Spleen (tissue), 11 donors: ENCODE measurements at regions not wholly inside any gene's neighbourhood (a gene's known extent, or its start where the extent isn't known, plus 50 kb on each side); places are given as distances from the start of the nearest gene placed in this dataset.

Experiments used
- DNase-seq: peaks from one replicate; pipeline ENCODE4 v3.0.0-alpha.2; 2020
- H3K27ac ChIP-seq, 8 donors: fragments of 200-600 bp; sonication (generic) in 7 of 8; 1 replicate in 4 of 8; 2 replicates in 4 of 8; pipeline versions ENCODE4 v1.5.0 to v1.8.0; 2016 to 2021; ENCODE audit warnings: inconsistent platforms in 4 of 8, mild to moderate bottlenecking in 4 of 8, moderate library complexity in 1 of 8
- H3K27me3 ChIP-seq, 7 donors: fragments of 200-600 bp; sonication (generic) in 6 of 7; replicated peaks in 1 of 7; 1 replicate in 4 of 7; 2 replicates in 3 of 7; pipeline versions ENCODE4 v1.5.0 to v1.8.0; 2016 to 2021; ENCODE audit warnings: inconsistent platforms in 3 of 7, mild to moderate bottlenecking in 1 of 7
- H3K36me3 ChIP-seq, 6 donors: fragments of 200-600 bp; sonication (generic) in 5 of 6; 1 replicate in 4 of 6; 2 replicates in 2 of 6; pipeline versions ENCODE4 v1.5.0 to v1.8.0; 2016 to 2021; ENCODE audit warnings: inconsistent platforms in 2 of 6
- H3K4me1 ChIP-seq, 6 donors: fragments of 200-600 bp; sonication (generic) in 5 of 6; 1 replicate in 3 of 6; 2 replicates in 3 of 6; pipeline versions ENCODE4 v1.5.0 to v1.8.0; 2016 to 2021; ENCODE audit warnings: inconsistent platforms in 3 of 6
- H3K4me3 ChIP-seq, 8 donors: fragments of 200-600 bp; sonication (generic) in 7 of 8; 1 replicate in 4 of 8; 2 replicates in 4 of 8; pipeline versions ENCODE4 v1.5.0 to v1.8.0; 2016 to 2021; ENCODE audit warnings: inconsistent platforms in 4 of 8, mild to moderate bottlenecking in 4 of 8, moderate library complexity in 2 of 8
- H3K9me3 ChIP-seq, 8 donors: fragments of 200-600 bp; sonication (generic) in 7 of 8; 1 replicate in 4 of 8; 2 replicates in 4 of 8; pipeline versions ENCODE4 v1.5.0 to v1.8.0; 2016 to 2021; ENCODE audit warnings: inconsistent platforms in 4 of 8
- CTCF ChIP-seq, 11 experiments: fragments of 200-600 bp in 7 of 11; fragments of 450-650 bp in 4 of 11; sonication (generic) in 4 of 11; IDR thresholded peaks in 8 of 11; conservative IDR thresholded peaks in 3 of 11; 1 replicate in 7 of 11; 2 replicates in 4 of 11; pipeline versions ENCODE4 v1.4.0 to v1.8.0; 2016 to 2021; ENCODE audit warnings: antibody characterized with exemption in 11 of 11, inconsistent platforms in 4 of 11, mild to moderate bottlenecking in 1 of 11
- POLR2A ChIP-seq, 3 donors: fragments of 450-650 bp; IDR thresholded peaks; one replicate each; pipeline ENCODE4 v1.5.1; 2017; ENCODE audit warnings: antibody characterized with exemption in 3 of 3, mild to moderate bottlenecking in 1 of 3
- POLR2AphosphoS5 ChIP-seq, 3 donors: sonication (generic); formaldehyde crosslinking; IDR thresholded peaks; one replicate each; pipeline ENCODE4 v1.5.1; 2017; ENCODE audit warnings: antibody characterized with exemption in 3 of 3
- WGBS, 5 donors: extraction: QIAGEN DNeasy Blood & Tissue Kit in 3 of 5; methylation state at CpG; one replicate each; pipeline versions ENCODE4 v1.1.5 to v1.1.7; 2013 to 2018; 5-methylcytosine and 5-hydroxymethylcytosine counted together
- intact Hi-C: fragments of 100-400 bp; cut with DNase I; formaldehyde crosslinking; loops from one replicate; pipeline ENCODE4 v1.15.0; 2023; ENCODE audit warnings: low total_unique reads
- donor health status: healthy with polysubstance abuse.
- donor health status: DM: no; HTN: no; CAD: no; lungs with moderate emphysema.
- donor health status: DM: no; HTN: no; CAD: no.
- donor health status: Bipolar disorder and iron deficiency.
- donor health status: healthy.
- donor health status: DM: no; HTN: no; CAD: no.
- donor health status: DM: yes; HTN: yes; CAD: no.

- TF ChIP-seq POLR2AphosphoS5 (IDR thresholded peaks at IDR 0.05): no peak
- no peak for TF ChIP-seq POLR2A (IDR thresholded peaks at IDR 0.05)
- no peak for TF ChIP-seq CTCF (IDR thresholded peaks at IDR 0.05 in 8 of 11, conservative IDR thresholded peaks at IDR 0.05 in 3 of 11)
- H3K9me3 ChIP-seq: peaks cover 0 to 16% (median 0%) of the 10 kb centered on the region in 8 donors
- DNase-seq: no peak
- no peaks in the 10 kb centered on the region for H3K27me3 ChIP-seq
- no peaks in the 10 kb centered on the region for H3K36me3 ChIP-seq
- WGBS, 5 donors: 75 to 98% (median 85%) methylated on average over 1 of the region's 1 CpG
- no peak overlapping the region for H3K4me3 ChIP-seq
- intact Hi-C loops: no loop called here
- H3K4me1 ChIP-seq: no peaks in the 10 kb centered on the region
- no peak overlapping the region for H3K27ac ChIP-seq
Measured at GRCh38 chr1:195604287-195604686, 1004.0 kb downstream of the KCNT2 start.

DNA sequence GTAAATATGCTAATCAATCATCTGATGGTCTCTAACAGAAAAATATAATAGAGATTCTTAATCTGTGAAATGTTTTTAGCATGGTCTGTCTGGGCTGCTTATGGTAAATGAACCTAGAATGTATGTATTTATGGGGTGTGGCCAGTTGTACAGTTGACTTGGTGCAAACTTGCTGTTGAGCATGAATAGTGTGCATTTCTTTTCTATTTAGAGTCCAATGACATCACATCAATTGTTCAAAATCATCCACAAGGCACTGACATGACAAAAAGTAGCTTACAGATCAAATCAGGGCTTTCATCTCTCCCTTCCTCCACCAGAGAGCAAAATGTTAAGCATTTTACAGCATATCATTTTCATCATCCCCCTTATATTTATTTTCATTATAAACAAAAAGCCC, 1010.3 kb downstream of the KCNT2 start:
- peaks cover 0 to 3% (median 0%) of the 10 kb centered on the region in 8 donors for H3K9me3 ChIP-seq
- intact Hi-C loops: no loop called here
- H3K36me3 ChIP-seq: no peaks in the 10 kb centered on the region
- no peak for DNase-seq
- H3K27me3 ChIP-seq: no peaks in the 10 kb centered on the region
- H3K27ac ChIP-seq: no peak overlapping the region
- no peak overlapping the region for H3K4me3 ChIP-seq
- TF ChIP-seq POLR2A (IDR thresholded peaks at IDR 0.05) (no peak), POLR2AphosphoS5 (IDR thresholded peaks at IDR 0.05) (no peak), CTCF (IDR thresholded peaks at IDR 0.05 in 8 of 11, conservative IDR thresholded peaks at IDR 0.05 in 3 of 11) (no peak)
- no peaks in the 10 kb centered on the region for H3K4me1 ChIP-seq

- intact Hi-C loops: no loop called here
- peaks cover 0 to 3% (median 0%) of the 10 kb centered on the region in 8 donors for H3K9me3 ChIP-seq
- no peaks in the 10 kb centered on the region for H3K4me1 ChIP-seq
- no peaks in the 10 kb centered on the region for H3K36me3 ChIP-seq
- 73 to 89% (median 84%) methylated on average over 3 of the region's 3 CpGs for WGBS, 5 donors
- no peak for TF ChIP-seq POLR2A (IDR thresholded peaks at IDR 0.05)
- TF ChIP-seq POLR2AphosphoS5 (IDR thresholded peaks at IDR 0.05): no peak
- TF ChIP-seq CTCF (IDR thresholded peaks at IDR 0.05 in 8 of 11, conservative IDR thresholded peaks at IDR 0.05 in 3 of 11): no peak
- H3K27me3 ChIP-seq: no peaks in the 10 kb centered on the region
- H3K27ac ChIP-seq: no peak overlapping the region
- H3K4me3 ChIP-seq: no peak overlapping the region
- no peak for DNase-seq
Measured at GRCh38 chr1:195594773-195595172, 1013.5 kb downstream of the KCNT2 start.

- Histone ChIP-seq H3K4me1 (no peaks in the 10 kb centered on the region), H3K27me3 (no peaks in the 10 kb centered on the region), H3K27ac (no peak overlapping the region), H3K4me3 (no peak overlapping the region), H3K9me3 (peaks cover 0 to 2% (median 0%) of the 10 kb centered on the region in 8 donors), H3K36me3 (no peaks in the 10 kb centered on the region)
- 80 to 93% (median 82%) methylated on average over 2 of the region's 2 CpGs for WGBS, 5 donors
- no peak for DNase-seq
- TF ChIP-seq POLR2AphosphoS5 (IDR thresholded peaks at IDR 0.05): no peak
- TF ChIP-seq POLR2A (IDR thresholded peaks at IDR 0.05): no peak
- no peak for TF ChIP-seq CTCF (IDR thresholded peaks at IDR 0.05 in 8 of 11, conservative IDR thresholded peaks at IDR 0.05 in 3 of 11)
- intact Hi-C loops: no loop called here
Measured at GRCh38 chr1:195594322-195594721, 1013.9 kb downstream of the KCNT2 start.
